ENCODE measurements at regions not wholly inside any gene's neighbourhood (a gene's known extent, or its start where the extent isn't known, plus 50 kb on each side); places are given as distances from the start of the nearest gene placed in this dataset.

- H4K5ac ChIP-seq (ENCODE audit: insufficient read length, low read depth, low read length) = no peak overlapping the region
- H3K36me3 ChIP-seq (ENCODE audit: control insufficient read depth in 2 of 4, insufficient read depth in 4 of 4, low read length in 3 of 4) = no peaks in the 10 kb centered on the region
- DNase-seq (ENCODE audit: low read depth in 1 of 2, low spot score in 2 of 2) = peak in 1 of 2 experiments; percentile 5
- no peaks in the 10 kb centered on the region for H3K79me2 ChIP-seq (ENCODE audit: control insufficient read depth in 1 of 2, insufficient read depth in 2 of 2, low read length in 2 of 2)
- H3K4me1 ChIP-seq (replicated peaks in 1 of 4; ENCODE audit: control insufficient read depth in 3 of 4, insufficient read depth in 4 of 4, low read length in 3 of 4) = no peaks in the 10 kb centered on the region; a peak in 1 of 7 replicates
- no peaks in the 10 kb centered on the region for H3K79me1 ChIP-seq (ENCODE audit: low read depth, low read length)
- H3K4me3 ChIP-seq (ENCODE audit: extremely low read depth in 1 of 4, insufficient read depth in 2 of 4, low read depth in 3 of 4, low read length in 4 of 4) = no peak overlapping the region
- H2BK5ac ChIP-seq (ENCODE audit: low read depth, low read length) = no peak overlapping the region
- H3K18ac ChIP-seq (ENCODE audit: extremely low read depth, low read length) = no peak overlapping the region
- no peak overlapping the region for H2BK20ac ChIP-seq (ENCODE audit: low read length)
- H3K27ac ChIP-seq (ENCODE audit: low read depth, low read length) = no peak overlapping the region
- no peak overlapping the region for H4K91ac ChIP-seq (replicated peaks; ENCODE audit: insufficient read length, low read length)
- no peaks in the 10 kb centered on the region for H3K27me3 ChIP-seq (replicated peaks in 1 of 4; ENCODE audit: control insufficient read depth in 3 of 4, extremely low read depth in 1 of 4, insufficient read depth in 3 of 4, low read length in 3 of 4)
- no peak overlapping the region for H3K23ac ChIP-seq (ENCODE audit: insufficient read length)
- FAIRE-seq = peak; percentile 72
- ChIA-PET POLR2A (ENCODE audit: partially characterized antibody) (no interaction called here), CTCF (ENCODE audit: partially characterized antibody) (interaction anchor here (1.0 kb wide), 1 partner anchor 40 kb away, joined by 4 read pairs; no protein-coding TSS in a partner anchor)
- H4K8ac ChIP-seq (ENCODE audit: extremely low read depth, insufficient read depth, low read length) = no peak overlapping the region
- no peak overlapping the region for H3K56ac ChIP-seq (replicated peaks; ENCODE audit: insufficient read length, low read depth, low read length)
- H2AFZ ChIP-seq (ENCODE audit: low read length) = no peak overlapping the region
- H2BK12ac ChIP-seq (ENCODE audit: low read depth, low read length) = no peak overlapping the region
- H3K14ac ChIP-seq (ENCODE audit: insufficient read length) = no peak overlapping the region
- no peak overlapping the region for H2AK5ac ChIP-seq (ENCODE audit: low read depth, low read length)
- H3K23me2 ChIP-seq (ENCODE audit: low read depth, low read length) = no peaks in the 10 kb centered on the region; the same call in 1 of the 2 replicates
- no peak overlapping the region for H2BK15ac ChIP-seq (ENCODE audit: low read length)
- H2BK120ac ChIP-seq (replicated peaks; ENCODE audit: low read depth, low read length) = no peak overlapping the region
- TF ChIP-seq TAF1 (IDR thresholded peaks at IDR 0.05; ENCODE audit: low read depth, low read length) (no peak), SIX5 (IDR thresholded peaks at IDR 0.05; ENCODE audit: low read depth, low read length) (no peak), KDM5A (IDR thresholded peaks at IDR 0.05; ENCODE audit: low read length) (no peak), CHD1 (IDR thresholded peaks at IDR 0.05; ENCODE audit: low read depth, low read length) (no peak), SIN3A (conservative IDR thresholded peaks at IDR 0.05 in 1 of 2, IDR thresholded peaks at IDR 0.05 in 1 of 2; ENCODE audit: low read depth in 1 of 2, low read length in 2 of 2) (no peak), KDM1A (IDR thresholded peaks at IDR 0.05; ENCODE audit: borderline replicate concordance, low read length) (no peak), POLR2A (IDR thresholded peaks at IDR 0.05; ENCODE audit: control extremely low read depth in 1 of 2, low read depth in 2 of 2, low read length in 2 of 2) (no peak), EP300 (IDR thresholded peaks at IDR 0.05; ENCODE audit: borderline replicate concordance in 1 of 2, low read depth in 2 of 2, low read length in 2 of 2) (no peak), YY1 (IDR thresholded peaks at IDR 0.05; ENCODE audit: low read depth, low read length) (peak; percentile 52; the same call in 1 of the 2 replicates), TEAD4 (IDR thresholded peaks at IDR 0.05; ENCODE audit: low read depth, low read length) (peak; percentile 79)
- WGBS, 2 experiments (ENCODE audit: extremely low coverage in 1 of 2, insufficient coverage in 1 of 2, insufficient read length in 1 of 2, insufficient replicate concordance in 2 of 2, low coverage in 1 of 2, low lambda C conversion rate in 2 of 2, missing lambda C conversion rate in 1 of 2) = 28% methylated on average over 1 of the region's 1 CpG; no CpG with 5 or more reads in 1 of the 2 experiments
- H3K4ac ChIP-seq (replicated peaks; ENCODE audit: insufficient read length, low read depth, low read length) = no peak overlapping the region
- H3K9me3 ChIP-seq (ENCODE audit: insufficient read depth in 2 of 2, low read depth in 1 of 2, low read length in 1 of 2) = 0 out of 4 replicates have a peak, but pooled peaks cover 0 to 4% of the 10 kb centered on the region in 2 experiments
- peak overlapping the region in 1 of 2 experiments; percentile 30; a peak in 1 of 4 replicates for H3K4me2 ChIP-seq (ENCODE audit: insufficient read depth in 1 of 2, low read depth in 2 of 2, low read length in 2 of 2)
- H3K9ac ChIP-seq (replicated peaks in 1 of 4; ENCODE audit: extremely low read depth in 1 of 4, low read depth in 3 of 4, low read length in 3 of 4) = no peak overlapping the region
- H4K20me1 ChIP-seq (replicated peaks in 1 of 2; ENCODE audit: control insufficient read depth in 1 of 2, insufficient read depth in 2 of 2, low read length in 2 of 2) = no peaks in the 10 kb centered on the region
These were observed 485.7 kb upstream of the HS3ST1 start for GRCh38 chr4:11914406-11914805.
